Chondrocyte (in vitro differentiated cells): ENCODE measurements at regions not wholly inside any gene's neighbourhood (a gene's known extent, or its start where the extent isn't known, plus 50 kb on each side); places are given as distances from the start of the nearest gene placed in this dataset.
A peak's percentile ranks its signal among the peaks of the same experiment; 100 is the strongest.

Experiments used
- DNase-seq: peaks from one replicate; pipeline ENCODE4 v3.0.0; 2021; ENCODE audit warnings: mixed read lengths, low spot score
- H3K27ac Mint-ChIP-seq: one replicate; pipeline ENCODE4 v1.8.0; 2021; ENCODE audit warnings: mild to moderate bottlenecking, moderate library complexity, mixed read lengths; ENCODE audit not compliant: unreplicated experiment
- H3K27me3 Mint-ChIP-seq: 2 replicates; pipeline ENCODE4 v1.8.0; 2021; ENCODE audit warnings: low read depth, mixed read lengths
- H3K36me3 Mint-ChIP-seq: 2 replicates; pipeline ENCODE4 v1.8.0; 2021; ENCODE audit warnings: low read depth, mixed read lengths
- H3K4me1 Mint-ChIP-seq: 2 replicates; pipeline ENCODE4 v1.8.0; 2021; ENCODE audit warnings: low read depth, mild to moderate bottlenecking, mixed read lengths
- H3K4me3 Mint-ChIP-seq: one replicate; pipeline ENCODE4 v1.8.0; 2021; ENCODE audit warnings: mild to moderate bottlenecking, moderate library complexity, mixed read lengths; ENCODE audit not compliant: unreplicated experiment
- H3K9me3 Mint-ChIP-seq: 2 replicates; pipeline ENCODE4 v1.8.0; 2021; ENCODE audit warnings: low read depth, mixed read lengths
- CTCF ChIP-seq: fragments of 200-600 bp; sonication (generic); IDR thresholded peaks from 2 replicates; pipeline ENCODE4 v1.5.0; 2021; ENCODE audit warnings: antibody characterized with exemption, mild to moderate bottlenecking, moderate library complexity

DNA sequence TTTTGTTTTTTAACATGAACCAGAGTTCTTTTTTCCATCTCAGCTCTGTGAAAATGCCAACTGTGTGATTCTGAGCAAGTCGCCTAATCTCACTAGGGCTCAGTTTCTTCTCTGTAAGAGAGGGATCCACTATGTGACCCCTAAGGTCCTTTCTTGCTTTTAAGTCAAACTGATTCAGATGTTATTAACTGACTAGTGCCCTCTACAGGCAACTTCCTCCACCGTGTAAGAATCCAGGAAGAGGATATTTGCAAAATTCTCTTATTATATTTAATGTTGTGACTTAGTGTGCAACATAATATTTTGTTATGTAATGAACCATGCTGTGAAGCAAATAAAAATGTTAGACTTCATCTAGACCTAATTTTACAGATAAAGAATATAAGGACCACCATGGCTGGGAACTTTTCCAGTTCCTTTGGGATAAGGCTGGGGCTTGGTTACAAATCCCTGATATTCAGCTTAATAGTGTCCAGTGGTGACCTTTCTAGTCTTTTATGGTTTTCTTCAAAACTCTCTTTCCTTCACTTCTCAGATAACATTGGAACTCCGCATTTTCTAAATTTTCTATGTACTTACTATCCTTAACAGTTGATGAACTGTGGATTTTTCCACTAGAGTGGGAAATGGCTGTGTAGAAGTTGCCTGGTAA, 244.7 kb downstream of the PIK3R1 start:
- peak; percentile 92 for TF ChIP-seq CTCF
- no peak for DNase-seq
- no peak overlapping the region for H3K4me3 Mint-ChIP-seq
- peaks cover 34% of the 10 kb centered on the region for H3K4me1 Mint-ChIP-seq
- H3K36me3 Mint-ChIP-seq: no peaks in the 10 kb centered on the region
- no peak overlapping the region for H3K27ac Mint-ChIP-seq
- no peaks in the 10 kb centered on the region for H3K27me3 Mint-ChIP-seq
- H3K9me3 Mint-ChIP-seq: no peaks in the 10 kb centered on the region

DNA sequence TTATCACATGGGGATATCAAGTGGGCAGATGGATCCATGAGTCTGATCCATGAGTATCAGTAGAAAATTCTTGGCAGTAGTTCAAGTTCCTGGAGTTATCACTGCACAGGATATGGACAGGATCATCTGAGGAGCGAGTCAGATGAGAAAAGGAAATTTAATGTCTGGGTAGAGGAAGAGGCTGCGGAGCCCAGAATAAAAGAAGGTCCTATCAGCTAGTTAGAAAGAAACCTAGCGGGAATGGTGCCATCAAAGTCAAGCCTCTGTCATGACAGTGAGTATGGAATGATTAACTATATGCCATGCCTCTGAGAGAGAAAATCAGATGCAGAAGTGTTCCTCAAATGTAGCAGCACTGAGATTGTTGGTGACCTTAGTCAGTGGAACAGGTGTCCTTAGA, 248.1 kb downstream of the PIK3R1 start:
- TF ChIP-seq CTCF: no peak
- Mint-ChIP-seq H3K9me3 (no peaks in the 10 kb centered on the region), H3K27ac (no peak overlapping the region), H3K36me3 (no peaks in the 10 kb centered on the region), H3K27me3 (no peaks in the 10 kb centered on the region), H3K4me1 (peaks cover 9% of the 10 kb centered on the region), H3K4me3 (no peak overlapping the region)
- no peak for DNase-seq

DNA sequence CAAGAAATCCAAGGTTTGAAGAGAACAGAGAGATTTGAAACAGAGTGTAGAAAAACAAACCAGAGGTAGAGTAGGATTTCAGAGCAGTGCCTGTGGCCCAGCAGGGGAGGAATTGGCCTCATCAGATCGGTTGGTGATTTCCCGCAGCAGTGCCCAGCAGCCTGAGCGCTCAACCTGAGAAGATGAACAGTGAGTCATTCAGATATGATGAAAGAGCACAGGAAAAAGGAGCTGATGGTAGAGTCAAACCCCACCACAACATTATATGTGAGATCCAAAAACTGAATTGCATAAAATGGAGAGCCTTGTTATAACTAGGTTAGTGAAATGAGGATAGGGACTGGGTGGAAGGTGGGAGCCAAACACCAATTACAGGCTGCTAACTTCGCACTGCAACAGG, 248.9 kb downstream of the PIK3R1 start:
- no peak for TF ChIP-seq CTCF
- Mint-ChIP-seq H3K4me3 (no peak overlapping the region), H3K27me3 (no peaks in the 10 kb centered on the region), H3K9me3 (no peaks in the 10 kb centered on the region), H3K36me3 (no peaks in the 10 kb centered on the region), H3K4me1 (peaks cover 3% of the 10 kb centered on the region), H3K27ac (no peak overlapping the region)
- DNase-seq: no peak

GRCh38 chr5:68465133-68465532, 249.6 kb downstream of the PIK3R1 start:
- TF ChIP-seq CTCF: no peak
- peaks cover under 1% of the 10 kb centered on the region for H3K4me1 Mint-ChIP-seq
- H3K27ac Mint-ChIP-seq: no peak overlapping the region
- no peak overlapping the region for H3K4me3 Mint-ChIP-seq
- DNase-seq: no peak
- H3K27me3 Mint-ChIP-seq: no peaks in the 10 kb centered on the region
- H3K9me3 Mint-ChIP-seq: no peaks in the 10 kb centered on the region
- H3K36me3 Mint-ChIP-seq: no peaks in the 10 kb centered on the region

- no peak for TF ChIP-seq CTCF
Measured at GRCh38 chr5:68465934-68466551, 250.5 kb downstream of the PIK3R1 start.

More at GRCh38 chr5:68465934-68466551, 250.5 kb downstream of the PIK3R1 start:
- Mint-ChIP-seq H3K4me3 (no peak overlapping the region), H3K27me3 (no peaks in the 10 kb centered on the region), H3K4me1 (no peaks in the 10 kb centered on the region), H3K9me3 (no peaks in the 10 kb centered on the region), H3K27ac (no peak overlapping the region), H3K36me3 (no peaks in the 10 kb centered on the region)
- DNase-seq: no peak
